ENCODE measurements at regions not wholly inside any gene's neighbourhood (a gene's known extent, or its start where the extent isn't known, plus 50 kb on each side); places are given as distances from the start of the nearest gene placed in this dataset.
A peak's percentile ranks its signal among the peaks of the same experiment; 100 is the strongest.

DNA sequence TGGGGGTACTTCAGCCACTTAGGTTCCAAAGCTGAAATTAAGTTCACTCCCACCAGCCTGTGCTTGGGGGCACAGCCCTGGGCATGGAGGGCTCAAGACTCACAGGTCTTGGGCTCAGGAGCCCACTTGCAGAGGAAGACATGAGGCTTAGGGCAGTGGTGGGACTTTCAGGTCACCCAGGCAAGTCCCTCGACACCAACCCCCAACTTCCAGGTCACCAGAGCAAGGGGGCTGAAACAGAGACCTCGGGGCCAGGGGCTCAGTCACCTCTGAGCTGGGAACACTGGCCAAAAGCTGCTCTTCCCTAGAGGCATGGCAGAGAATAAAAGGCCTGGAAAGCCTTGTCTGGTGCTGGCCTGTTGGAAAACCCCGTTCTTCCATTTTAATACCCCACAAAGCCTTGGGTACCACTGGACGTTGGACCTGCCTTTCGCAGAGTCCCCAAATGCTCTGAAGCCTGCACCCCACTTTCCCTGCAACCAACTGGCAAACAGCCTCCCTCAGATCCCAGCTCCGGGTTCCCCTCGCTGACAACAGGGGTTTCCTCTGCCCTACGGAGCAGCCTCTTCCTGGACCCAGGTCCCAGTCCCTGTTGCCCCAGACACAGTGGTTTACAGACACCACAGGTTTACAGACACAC, 160.9 kb upstream of the PMEPA1 start:
- POLR2A ChIA-PET, result no interaction called here

DNA sequence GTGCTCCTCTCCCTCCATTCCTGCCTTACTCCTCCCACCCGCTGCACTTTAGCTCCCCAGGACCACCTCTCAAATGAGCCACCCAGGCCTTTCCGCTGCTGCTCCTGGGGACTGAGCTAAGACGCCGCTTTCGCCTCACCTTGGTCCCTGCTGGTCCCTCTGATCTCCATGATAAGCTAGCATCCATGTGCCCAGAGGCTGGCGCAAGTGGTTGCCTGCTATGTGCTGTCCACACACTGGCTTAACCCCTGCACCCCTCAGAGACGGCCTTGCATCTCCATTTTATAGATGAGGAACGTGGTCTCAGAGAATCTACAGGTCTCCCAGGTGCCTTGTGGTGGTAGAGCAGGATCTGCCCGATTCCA, 160.1 kb upstream of the PMEPA1 start:
- TF ChIP-seq TFCP2L1 (CRISPR knock-in tag; IDR thresholded peaks at IDR 0.05) (no peak), MAZ (IDR thresholded peaks at IDR 0.05; ENCODE audit: borderline replicate concordance, low read depth, low read length) (no peak), CBX2 (IDR thresholded peaks at IDR 0.05; ENCODE audit: borderline replicate concordance, low read depth) (no peak), JUN (IDR thresholded peaks at IDR 0.05) (no peak), GATA3 (IDR thresholded peaks at IDR 0.05; ENCODE audit: borderline replicate concordance) (no peak), NFE2L2 (conservative IDR thresholded peaks at IDR 0.05; ENCODE audit: low read length) (no peak), HOXB13 (CRISPR knock-in tag; IDR thresholded peaks at IDR 0.05; ENCODE audit: low read depth) (no peak), HOXA7 (CRISPR knock-in tag; IDR thresholded peaks at IDR 0.05) (no peak), ZSCAN20 (CRISPR knock-in tag; IDR thresholded peaks at IDR 0.05) (no peak), KDM5A (IDR thresholded peaks at IDR 0.05) (no peak), KDM1A (IDR thresholded peaks at IDR 0.05; ENCODE audit: low read depth) (no peak), RNF2 (IDR thresholded peaks at IDR 0.05; ENCODE audit: borderline replicate concordance, low read depth) (no peak), EHF (CRISPR knock-in tag; IDR thresholded peaks at IDR 0.05) (no peak), BHLHE40 (IDR thresholded peaks at IDR 0.05; ENCODE audit: low read depth, low read length) (no peak), RARB (CRISPR knock-in tag; IDR thresholded peaks at IDR 0.05) (no peak), POLR2AphosphoS2 (conservative IDR thresholded peaks at IDR 0.05; ENCODE audit: low read length) (no peak)
- TF ChIP-seq, protein P1, sequence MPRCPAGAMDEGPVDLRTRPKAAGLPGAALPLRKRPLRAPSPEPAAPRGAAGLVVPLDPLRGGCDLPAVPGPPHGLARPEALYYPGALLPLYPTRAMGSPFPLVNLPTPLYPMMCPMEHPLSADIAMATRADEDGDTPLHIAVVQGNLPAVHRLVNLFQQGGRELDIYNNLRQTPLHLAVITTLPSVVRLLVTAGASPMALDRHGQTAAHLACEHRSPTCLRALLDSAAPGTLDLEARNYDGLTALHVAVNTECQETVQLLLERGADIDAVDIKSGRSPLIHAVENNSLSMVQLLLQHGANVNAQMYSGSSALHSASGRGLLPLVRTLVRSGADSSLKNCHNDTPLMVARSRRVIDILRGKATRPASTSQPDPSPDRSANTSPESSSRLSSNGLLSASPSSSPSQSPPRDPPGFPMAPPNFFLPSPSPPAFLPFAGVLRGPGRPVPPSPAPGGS (IDR thresholded peaks at IDR 0.05), result no peak
- TF ChIP-seq, protein P2, sequence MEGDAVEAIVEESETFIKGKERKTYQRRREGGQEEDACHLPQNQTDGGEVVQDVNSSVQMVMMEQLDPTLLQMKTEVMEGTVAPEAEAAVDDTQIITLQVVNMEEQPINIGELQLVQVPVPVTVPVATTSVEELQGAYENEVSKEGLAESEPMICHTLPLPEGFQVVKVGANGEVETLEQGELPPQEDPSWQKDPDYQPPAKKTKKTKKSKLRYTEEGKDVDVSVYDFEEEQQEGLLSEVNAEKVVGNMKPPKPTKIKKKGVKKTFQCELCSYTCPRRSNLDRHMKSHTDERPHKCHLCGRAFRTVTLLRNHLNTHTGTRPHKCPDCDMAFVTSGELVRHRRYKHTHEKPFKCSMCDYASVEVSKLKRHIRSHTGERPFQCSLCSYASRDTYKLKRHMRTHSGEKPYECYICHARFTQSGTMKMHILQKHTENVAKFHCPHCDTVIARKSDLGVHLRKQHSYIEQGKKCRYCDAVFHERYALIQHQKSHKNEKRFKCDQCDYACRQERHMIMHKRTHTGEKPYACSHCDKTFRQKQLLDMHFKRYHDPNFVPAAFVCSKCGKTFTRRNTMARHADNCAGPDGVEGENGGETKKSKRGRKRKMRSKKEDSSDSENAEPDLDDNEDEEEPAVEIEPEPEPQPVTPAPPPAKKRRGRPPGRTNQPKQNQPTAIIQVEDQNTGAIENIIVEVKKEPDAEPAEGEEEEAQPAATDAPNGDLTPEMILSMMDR (IDR thresholded peaks at IDR 0.05), result no peak
- TF ChIP-seq, protein P3, sequence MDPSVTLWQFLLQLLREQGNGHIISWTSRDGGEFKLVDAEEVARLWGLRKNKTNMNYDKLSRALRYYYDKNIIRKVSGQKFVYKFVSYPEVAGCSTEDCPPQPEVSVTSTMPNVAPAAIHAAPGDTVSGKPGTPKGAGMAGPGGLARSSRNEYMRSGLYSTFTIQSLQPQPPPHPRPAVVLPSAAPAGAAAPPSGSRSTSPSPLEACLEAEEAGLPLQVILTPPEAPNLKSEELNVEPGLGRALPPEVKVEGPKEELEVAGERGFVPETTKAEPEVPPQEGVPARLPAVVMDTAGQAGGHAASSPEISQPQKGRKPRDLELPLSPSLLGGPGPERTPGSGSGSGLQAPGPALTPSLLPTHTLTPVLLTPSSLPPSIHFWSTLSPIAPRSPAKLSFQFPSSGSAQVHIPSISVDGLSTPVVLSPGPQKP (IDR thresholded peaks at IDR 0.05; ENCODE audit: low read depth, low read length), result no peak
- TF ChIP-seq, protein P4, sequence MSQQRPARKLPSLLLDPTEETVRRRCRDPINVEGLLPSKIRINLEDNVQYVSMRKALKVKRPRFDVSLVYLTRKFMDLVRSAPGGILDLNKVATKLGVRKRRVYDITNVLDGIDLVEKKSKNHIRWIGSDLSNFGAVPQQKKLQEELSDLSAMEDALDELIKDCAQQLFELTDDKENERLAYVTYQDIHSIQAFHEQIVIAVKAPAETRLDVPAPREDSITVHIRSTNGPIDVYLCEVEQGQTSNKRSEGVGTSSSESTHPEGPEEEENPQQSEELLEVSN (IDR thresholded peaks at IDR 0.05; ENCODE audit: borderline replicate concordance, low read depth), result no peak
- POLR2A ChIA-PET, result no interaction called here
- H3K27ac ChIP-seq, result peak overlapping the region in 1 of 2 experiments; percentile 0; a peak in 1 of 6 replicates
- no peaks in the 10 kb centered on the region for H3K9me3 ChIP-seq
- CTCF ChIA-PET, result interaction anchor here (0.9 to 1.4 kb wide), 2 partner anchors 11 to 247 kb away, joined by 3 to 4 read pairs; no protein-coding TSS in a partner anchor
- ATAC-seq, result no peak
- H3K4me2 ChIP-seq, result no peak overlapping the region
- no peak for FAIRE-seq
- WGBS (ENCODE audit: missing lambda C conversion rate), result 59% methylated on average over 7 of the region's 9 CpGs
- H3K4me3 ChIP-seq, result no peak overlapping the region
- no peak for DNase-seq (ENCODE audit: low read depth in 1 of 2, low spot score in 1 of 2)
- H3K4me1 ChIP-seq, result peaks cover 10% of the 10 kb centered on the region; the same call in 1 of the 3 replicates

More for the DNA sequence above, 160.9 kb upstream of the PMEPA1 start:
- no peak for DNase-seq (ENCODE audit: low read depth in 1 of 2, low spot score in 1 of 2)
- H3K9me3 ChIP-seq, result no peaks in the 10 kb centered on the region
- 57% methylated on average over 7 of the region's 8 CpGs for WGBS (ENCODE audit: missing lambda C conversion rate)
- H3K4me1 ChIP-seq, result peaks cover 10% of the 10 kb centered on the region; the same call in 1 of the 3 replicates
- ATAC-seq, result no peak
- H3K4me2 ChIP-seq, result no peak overlapping the region
- no peak overlapping the region for H3K4me3 ChIP-seq
- TF ChIP-seq HOXB13 (CRISPR knock-in tag; IDR thresholded peaks at IDR 0.05; ENCODE audit: low read depth) (no peak), CHD2 (IDR thresholded peaks at IDR 0.05; ENCODE audit: low read length, partially characterized antibody) (no peak), RARB (CRISPR knock-in tag; IDR thresholded peaks at IDR 0.05) (no peak), ZNF302 (CRISPR knock-in tag; IDR thresholded peaks at IDR 0.05) (no peak), ZC3H11A (IDR thresholded peaks at IDR 0.05) (no peak), HOXA7 (CRISPR knock-in tag; IDR thresholded peaks at IDR 0.05) (no peak), CBX2 (IDR thresholded peaks at IDR 0.05; ENCODE audit: borderline replicate concordance, low read depth) (no peak), CBX8 (IDR thresholded peaks at IDR 0.05) (no peak), HDAC2 (IDR thresholded peaks at IDR 0.05) (no peak), JUN (IDR thresholded peaks at IDR 0.05) (no peak), POLR2A (IDR thresholded peaks at IDR 0.05; ENCODE audit: low read length) (no peak), TFCP2L1 (CRISPR knock-in tag; IDR thresholded peaks at IDR 0.05) (no peak), RAD21 (conservative IDR thresholded peaks at IDR 0.05 in 1 of 2, IDR thresholded peaks at IDR 0.05 in 1 of 2) (no peak), EHMT2 (IDR thresholded peaks at IDR 0.05; ENCODE audit: low read depth) (no peak), TP53 (CRISPR knock-in tag; IDR thresholded peaks at IDR 0.05) (no peak), JUNB (IDR thresholded peaks at IDR 0.05) (no peak)
- TF ChIP-seq, protein P5, sequence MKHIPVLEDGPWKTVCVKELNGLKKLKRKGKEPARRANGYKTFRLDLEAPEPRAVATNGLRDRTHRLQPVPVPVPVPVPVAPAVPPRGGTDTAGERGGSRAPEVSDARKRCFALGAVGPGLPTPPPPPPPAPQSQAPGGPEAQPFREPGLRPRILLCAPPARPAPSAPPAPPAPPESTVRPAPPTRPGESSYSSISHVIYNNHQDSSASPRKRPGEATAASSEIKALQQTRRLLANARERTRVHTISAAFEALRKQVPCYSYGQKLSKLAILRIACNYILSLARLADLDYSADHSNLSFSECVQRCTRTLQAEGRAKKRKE (CRISPR knock-in tag; IDR thresholded peaks at IDR 0.05; ENCODE audit: low read depth), result no peak
- TF ChIP-seq, protein P6, sequence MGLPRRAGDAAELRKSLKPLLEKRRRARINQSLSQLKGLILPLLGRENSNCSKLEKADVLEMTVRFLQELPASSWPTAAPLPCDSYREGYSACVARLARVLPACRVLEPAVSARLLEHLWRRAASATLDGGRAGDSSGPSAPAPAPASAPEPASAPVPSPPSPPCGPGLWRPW (IDR thresholded peaks at IDR 0.05), result no peak
- TF ChIP-seq, protein P7, sequence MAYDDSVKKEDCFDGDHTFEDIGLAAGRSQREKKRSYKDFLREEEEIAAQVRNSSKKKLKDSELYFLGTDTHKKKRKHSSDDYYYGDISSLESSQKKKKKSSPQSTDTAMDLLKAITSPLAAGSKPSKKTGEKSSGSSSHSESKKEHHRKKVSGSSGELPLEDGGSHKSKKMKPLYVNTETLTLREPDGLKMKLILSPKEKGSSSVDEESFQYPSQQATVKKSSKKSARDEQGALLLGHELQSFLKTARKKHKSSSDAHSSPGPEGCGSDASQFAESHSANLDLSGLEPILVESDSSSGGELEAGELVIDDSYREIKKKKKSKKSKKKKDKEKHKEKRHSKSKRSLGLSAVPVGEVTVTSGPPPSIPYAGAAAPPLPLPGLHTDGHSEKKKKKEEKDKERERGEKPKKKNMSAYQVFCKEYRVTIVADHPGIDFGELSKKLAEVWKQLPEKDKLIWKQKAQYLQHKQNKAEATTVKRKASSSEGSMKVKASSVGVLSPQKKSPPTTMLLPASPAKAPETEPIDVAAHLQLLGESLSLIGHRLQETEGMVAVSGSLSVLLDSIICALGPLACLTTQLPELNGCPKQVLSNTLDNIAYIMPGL (CRISPR knock-in tag; IDR thresholded peaks at IDR 0.05; ENCODE audit: borderline replicate concordance), result no peak
- no peak for FAIRE-seq
- CTCF ChIA-PET, result interaction anchor here (1.4 to 1.6 kb wide), 2 partner anchors 10 to 12 kb away, joined by 4 read pairs; no protein-coding TSS in a partner anchor
- peak overlapping the region in 1 of 2 experiments; percentile 0; a peak in 1 of 6 replicates for H3K27ac ChIP-seq

Data from A549 (cell line).